HFFc6 (cell line): ENCODE measurements at regions not wholly inside any gene's neighbourhood (a gene's known extent, or its start where the extent isn't known, plus 50 kb on each side); places are given as distances from the start of the nearest gene placed in this dataset.

Experiments
- DNase-seq: peaks from one replicate; pipeline ENCODE4 v3.0.0-alpha.2; 2018
- H3K27ac Mint-ChIP-seq: 2 replicates; pipeline ENCODE4 v1.8.0; 2020; ENCODE audit warnings: mild to moderate bottlenecking, mixed read lengths
- H3K27me3 Mint-ChIP-seq: 2 replicates; pipeline ENCODE4 v1.8.0; 2021; ENCODE audit warnings: mild to moderate bottlenecking, moderate library complexity, mixed read lengths; ENCODE audit not compliant: insufficient read depth
- H3K36me3 Mint-ChIP-seq: 2 replicates; pipeline ENCODE4 v1.8.0; 2021; ENCODE audit warnings: low read depth, mixed read lengths
- H3K4me1 Mint-ChIP-seq: 2 replicates; pipeline ENCODE4 v1.8.0; 2020; ENCODE audit warnings: low read depth, mixed read lengths
- H3K4me3 Mint-ChIP-seq: 2 replicates; pipeline ENCODE4 v1.8.0; 2020; ENCODE audit warnings: mild to moderate bottlenecking, moderate library complexity, mixed read lengths
- H3K9me3 Mint-ChIP-seq: 2 replicates; pipeline ENCODE4 v1.8.0; 2020; ENCODE audit warnings: mild to moderate bottlenecking, mixed read lengths
- TF ChIP-seq, protein P1 (sequence below): fragments of 200-600 bp; sonication (generic); IDR thresholded peaks from 2 replicates; pipeline ENCODE4 v1.5.0; 2021; ENCODE audit warnings: antibody characterized with exemption, mild to moderate bottlenecking

DNA sequence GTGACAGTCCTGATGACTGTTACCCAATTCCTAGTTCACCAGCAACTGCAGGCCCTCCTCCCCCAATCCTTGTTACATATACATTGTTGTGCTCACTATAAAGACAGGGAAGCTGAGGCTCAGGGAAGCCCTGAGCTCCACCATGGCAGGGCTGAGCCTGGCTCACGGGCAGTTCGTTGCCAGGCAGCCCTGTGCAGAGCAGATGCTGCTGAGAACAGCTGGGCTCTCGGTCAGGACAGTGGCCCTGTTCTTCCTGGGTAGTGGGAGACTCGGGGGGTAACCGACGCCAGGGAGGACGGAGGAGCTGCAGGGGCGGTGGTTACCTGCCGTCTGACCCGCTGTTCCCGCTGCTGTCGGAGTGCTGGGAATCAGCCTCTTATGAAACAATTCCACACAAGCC lies 80.9 kb upstream of the ZNF469 start:
- TF ChIP-seq, protein P1, sequence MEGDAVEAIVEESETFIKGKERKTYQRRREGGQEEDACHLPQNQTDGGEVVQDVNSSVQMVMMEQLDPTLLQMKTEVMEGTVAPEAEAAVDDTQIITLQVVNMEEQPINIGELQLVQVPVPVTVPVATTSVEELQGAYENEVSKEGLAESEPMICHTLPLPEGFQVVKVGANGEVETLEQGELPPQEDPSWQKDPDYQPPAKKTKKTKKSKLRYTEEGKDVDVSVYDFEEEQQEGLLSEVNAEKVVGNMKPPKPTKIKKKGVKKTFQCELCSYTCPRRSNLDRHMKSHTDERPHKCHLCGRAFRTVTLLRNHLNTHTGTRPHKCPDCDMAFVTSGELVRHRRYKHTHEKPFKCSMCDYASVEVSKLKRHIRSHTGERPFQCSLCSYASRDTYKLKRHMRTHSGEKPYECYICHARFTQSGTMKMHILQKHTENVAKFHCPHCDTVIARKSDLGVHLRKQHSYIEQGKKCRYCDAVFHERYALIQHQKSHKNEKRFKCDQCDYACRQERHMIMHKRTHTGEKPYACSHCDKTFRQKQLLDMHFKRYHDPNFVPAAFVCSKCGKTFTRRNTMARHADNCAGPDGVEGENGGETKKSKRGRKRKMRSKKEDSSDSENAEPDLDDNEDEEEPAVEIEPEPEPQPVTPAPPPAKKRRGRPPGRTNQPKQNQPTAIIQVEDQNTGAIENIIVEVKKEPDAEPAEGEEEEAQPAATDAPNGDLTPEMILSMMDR, result no peak
- H3K4me1 Mint-ChIP-seq, result peaks cover 84% of the 10 kb centered on the region
- no peaks in the 10 kb centered on the region for H3K36me3 Mint-ChIP-seq
- DNase-seq, result no peak
- peak overlapping the region; percentile 51; the same call in 1 of the 2 replicates for H3K27ac Mint-ChIP-seq
- no peaks in the 10 kb centered on the region for H3K9me3 Mint-ChIP-seq
- H3K27me3 Mint-ChIP-seq, result peaks cover 2% of the 10 kb centered on the region
- H3K4me3 Mint-ChIP-seq, result no peak overlapping the region

DNA sequence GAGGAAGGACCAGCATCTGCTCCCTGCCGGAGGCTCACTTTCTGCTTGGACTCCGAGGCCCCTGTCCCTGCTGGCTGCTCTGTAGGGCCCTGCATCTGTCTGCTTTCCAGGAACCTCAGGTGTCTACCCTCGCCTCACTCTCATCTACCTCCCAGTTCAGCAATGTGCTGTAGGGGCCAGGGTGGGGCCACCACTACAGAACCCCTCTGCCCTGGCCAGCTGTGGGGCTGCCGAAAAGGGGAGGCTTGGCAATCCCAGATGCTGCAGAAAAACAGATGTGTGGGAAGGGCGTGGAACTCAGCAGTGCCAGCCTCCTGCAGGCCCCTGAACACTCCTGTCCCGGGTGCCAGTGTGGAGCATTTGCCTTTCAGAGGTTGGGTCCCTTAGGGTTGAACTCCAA lies 80.1 kb upstream of the ZNF469 start:
- Mint-ChIP-seq H3K4me3 (no peak overlapping the region), H3K9me3 (no peaks in the 10 kb centered on the region), H3K4me1 (peaks cover 88% of the 10 kb centered on the region), H3K27ac (no peak overlapping the region), H3K36me3 (no peaks in the 10 kb centered on the region), H3K27me3 (peaks cover 2% of the 10 kb centered on the region)
- TF ChIP-seq, protein P1, result no peak
- DNase-seq, result no peak

DNA sequence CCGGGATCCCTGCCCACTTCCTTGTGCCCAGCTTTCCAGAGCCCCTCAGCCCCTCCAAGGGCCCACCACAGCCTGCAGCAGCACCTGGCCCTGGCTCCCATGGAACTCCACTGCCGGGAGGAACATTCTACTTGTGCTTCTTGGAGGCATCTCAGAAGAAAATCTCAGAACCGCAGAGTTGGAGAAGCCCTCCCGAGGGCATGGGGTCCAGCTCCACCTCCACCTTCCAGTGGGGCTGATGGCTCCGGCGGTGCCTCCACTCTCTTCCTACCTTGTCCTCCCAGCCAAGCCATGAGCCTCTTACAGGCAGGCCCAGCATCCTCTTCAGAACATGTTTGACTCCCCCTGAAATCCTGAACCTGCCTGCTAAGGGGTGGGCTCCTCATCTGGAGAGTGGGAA lies 79.4 kb upstream of the ZNF469 start:
- Mint-ChIP-seq H3K27me3 (peaks cover 2% of the 10 kb centered on the region), H3K4me1 (peaks cover 88% of the 10 kb centered on the region), H3K27ac (peak overlapping the region; percentile 99), H3K36me3 (no peaks in the 10 kb centered on the region), H3K4me3 (peak overlapping the region; percentile 67), H3K9me3 (no peaks in the 10 kb centered on the region)
- TF ChIP-seq, protein P1, result no peak
- DNase-seq, result no peak

DNA sequence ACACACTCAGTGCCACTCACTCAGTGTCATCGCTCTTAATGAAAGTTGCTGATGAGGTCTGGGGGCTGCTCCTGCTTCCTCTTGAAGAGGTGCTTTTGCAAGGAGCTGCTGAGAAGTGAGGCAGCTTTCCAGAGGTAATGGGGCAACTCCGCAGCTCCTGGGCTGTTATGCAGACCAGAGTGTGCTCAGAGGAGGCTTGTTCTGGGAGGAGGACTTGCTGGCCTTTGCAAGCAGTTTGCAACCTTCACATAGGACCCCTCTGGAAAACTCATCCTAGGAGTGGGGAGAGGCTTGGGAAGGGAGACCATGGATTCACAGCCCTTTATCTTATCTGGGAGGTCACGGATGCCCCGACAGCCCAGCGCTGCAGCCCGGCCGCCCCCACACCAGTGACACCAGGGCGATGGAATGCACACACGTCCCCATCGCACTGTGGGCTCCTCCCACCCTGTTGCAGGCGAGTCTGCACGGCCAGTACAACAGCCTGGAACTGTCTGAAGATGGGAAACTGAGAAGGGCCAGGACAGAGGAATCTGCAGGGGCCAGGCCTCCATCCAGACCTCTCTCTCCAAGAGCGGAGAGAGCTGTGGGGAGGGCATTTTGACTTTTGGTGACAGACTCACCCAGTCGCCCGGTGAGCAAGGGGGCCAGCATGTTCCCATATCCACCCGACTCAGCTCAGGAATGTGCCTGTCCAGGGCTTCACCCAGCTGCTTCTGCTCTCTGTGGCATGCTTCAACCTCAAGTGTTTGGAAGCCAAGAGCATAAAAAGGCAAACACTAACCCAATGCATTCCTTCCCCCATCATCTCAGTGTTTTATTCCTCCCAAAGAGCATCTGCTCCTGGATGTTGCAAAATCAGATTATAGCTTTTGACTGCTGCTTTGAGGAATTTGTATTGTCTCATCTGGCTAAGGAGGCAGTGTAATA lies 78.6 kb upstream of the ZNF469 start:
- peak; percentile 93 for DNase-seq
- Mint-ChIP-seq H3K36me3 (no peaks in the 10 kb centered on the region), H3K27ac (peak overlapping the region; percentile 99), H3K4me1 (peaks cover 88% of the 10 kb centered on the region), H3K4me3 (peak overlapping the region; percentile 67), H3K27me3 (peaks cover 2% of the 10 kb centered on the region), H3K9me3 (no peaks in the 10 kb centered on the region)
- TF ChIP-seq, protein P1, result no peak

DNA sequence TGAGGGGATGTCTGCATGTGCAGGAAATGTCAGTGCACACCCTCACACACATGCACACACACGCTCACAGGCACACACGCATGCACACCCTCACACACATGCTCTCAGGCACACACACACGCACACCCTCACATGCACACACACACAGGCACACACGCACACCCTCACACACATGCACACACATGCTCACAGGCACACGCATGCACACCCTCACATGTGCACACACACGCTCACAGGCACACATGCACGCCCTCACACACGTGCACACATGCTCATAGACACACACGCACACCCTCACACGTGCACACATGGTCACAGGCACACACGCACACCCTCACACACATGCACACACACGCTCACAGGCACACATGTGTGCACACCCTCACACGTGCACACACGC lies 77.6 kb upstream of the ZNF469 start:
- Mint-ChIP-seq H3K4me3 (peak overlapping the region; percentile 67), H3K36me3 (no peaks in the 10 kb centered on the region), H3K9me3 (no peaks in the 10 kb centered on the region), H3K4me1 (peaks cover 78% of the 10 kb centered on the region), H3K27me3 (peaks cover 2% of the 10 kb centered on the region), H3K27ac (peak overlapping the region; percentile 99)
- DNase-seq, result no peak
- TF ChIP-seq, protein P1, result no peak
